NT2/D1 (cell line): ENCODE measurements at regions not wholly inside any gene's neighbourhood (a gene's known extent, or its start where the extent isn't known, plus 50 kb on each side); places are given as distances from the start of the nearest gene placed in this dataset.

Experiments used
- DNase-seq: peaks from one replicate; pipeline ENCODE4 v3.0.0-alpha.2; 2011; ENCODE audit warnings: low read depth, low spot score
- H3K27me3 ChIP-seq: 2 replicates; pipeline ENCODE4 v1.6.0; 2011; ENCODE audit warnings: mild to moderate bottlenecking; ENCODE audit not compliant: insufficient read length, insufficient read depth
- H3K36me3 ChIP-seq: 2 replicates; pipeline ENCODE4 v1.6.1; 2011; ENCODE audit warnings: mild to moderate bottlenecking, low read length, mixed read lengths; ENCODE audit not compliant: insufficient read depth, insufficient read length
- H3K4me1 ChIP-seq: 2 replicates; pipeline ENCODE4 v1.5.1; 2011; ENCODE audit not compliant: insufficient read depth, insufficient read length
- H3K4me3 ChIP-seq: 2 replicates; pipeline ENCODE4 v1.5.1; 2011; ENCODE audit warnings: low read depth; ENCODE audit not compliant: insufficient read length
- H3K9ac ChIP-seq: 2 replicates; pipeline ENCODE4 v1.6.0; 2011; ENCODE audit warnings: low read depth; ENCODE audit not compliant: insufficient read length
- H3K9me3 ChIP-seq: 2 replicates; pipeline ENCODE4 v1.5.1; 2011; ENCODE audit warnings: mild to moderate bottlenecking, low read length; ENCODE audit not compliant: insufficient read depth
- SUZ12 ChIP-seq: IDR thresholded peaks from 2 replicates; pipeline ENCODE4 v1.6.1; 2011; ENCODE audit not compliant: insufficient read length, insufficient read depth; ENCODE audit errors: extremely low read depth
- YY1 ChIP-seq: IDR thresholded peaks from 2 replicates; pipeline ENCODE4 v1.6.1; 2011; ENCODE audit not compliant: insufficient read length, insufficient read depth
- ZNF274 ChIP-seq: IDR thresholded peaks from 2 replicates; pipeline ENCODE4 v1.6.1; 2011; ENCODE audit warnings: mild to moderate bottlenecking, low read depth, low read length

- DNase-seq, result no peak
- no peak overlapping the region for H3K4me3 ChIP-seq
- TF ChIP-seq SUZ12 (no peak), ZNF274 (no peak), YY1 (no peak)
Measured at GRCh38 chr10:32169556-32169955, 113.3 kb upstream of the KIF5B start.

GRCh38 chr10:32167450-32167849 is 111.2 kb upstream of the KIF5B start:
- H3K36me3 ChIP-seq, result no peaks in the 10 kb centered on the region
- TF ChIP-seq ZNF274, result no peak
- TF ChIP-seq SUZ12, result no peak
- no peak for TF ChIP-seq YY1
- H3K27me3 ChIP-seq, result no peaks in the 10 kb centered on the region
- no peak for DNase-seq
- H3K9ac ChIP-seq, result no peak overlapping the region
- H3K9me3 ChIP-seq, result no peaks in the 10 kb centered on the region
- H3K4me1 ChIP-seq, result no peaks in the 10 kb centered on the region
- H3K4me3 ChIP-seq, result no peak overlapping the region

More at GRCh38 chr10:32169556-32169955, 113.3 kb upstream of the KIF5B start:
- no peak overlapping the region for H3K9ac ChIP-seq
- no peaks in the 10 kb centered on the region for H3K36me3 ChIP-seq
- H3K4me1 ChIP-seq, result no peaks in the 10 kb centered on the region
- no peaks in the 10 kb centered on the region for H3K9me3 ChIP-seq
- H3K27me3 ChIP-seq, result no peaks in the 10 kb centered on the region

- Histone ChIP-seq H3K9ac (no peak overlapping the region), H3K36me3 (no peaks in the 10 kb centered on the region), H3K4me3 (no peak overlapping the region), H3K9me3 (no peaks in the 10 kb centered on the region), H3K4me1 (no peaks in the 10 kb centered on the region), H3K27me3 (no peaks in the 10 kb centered on the region)
- DNase-seq, result no peak
- TF ChIP-seq SUZ12 (no peak), YY1 (no peak), ZNF274 (no peak)
Measured at GRCh38 chr10:32166365-32166764, 110.1 kb upstream of the KIF5B start.

GRCh38 chr10:32163762-32164148 is 107.5 kb upstream of the KIF5B start:
- H3K4me1 ChIP-seq, result no peaks in the 10 kb centered on the region
- no peaks in the 10 kb centered on the region for H3K36me3 ChIP-seq
- H3K9ac ChIP-seq, result no peak overlapping the region

GRCh38 chr10:32163071-32163761 is 107.0 kb upstream of the KIF5B start:
- H3K9ac ChIP-seq, result no peak overlapping the region
- no peaks in the 10 kb centered on the region for H3K4me1 ChIP-seq
- no peaks in the 10 kb centered on the region for H3K9me3 ChIP-seq
- DNase-seq, result no peak
- no peaks in the 10 kb centered on the region for H3K36me3 ChIP-seq
- no peak overlapping the region for H3K4me3 ChIP-seq
- TF ChIP-seq ZNF274 (no peak), SUZ12 (no peak), YY1 (no peak)
- no peaks in the 10 kb centered on the region for H3K27me3 ChIP-seq

More at GRCh38 chr10:32163762-32164148, 107.5 kb upstream of the KIF5B start:
- TF ChIP-seq ZNF274 (no peak), YY1 (no peak), SUZ12 (no peak)
- Histone ChIP-seq H3K4me3 (no peak overlapping the region), H3K27me3 (no peaks in the 10 kb centered on the region), H3K9me3 (no peaks in the 10 kb centered on the region)
- DNase-seq, result no peak

- DNase-seq, result no peak
- Histone ChIP-seq H3K4me3 (no peak overlapping the region), H3K4me1 (no peaks in the 10 kb centered on the region), H3K9ac (no peak overlapping the region), H3K36me3 (no peaks in the 10 kb centered on the region), H3K27me3 (no peaks in the 10 kb centered on the region), H3K9me3 (no peaks in the 10 kb centered on the region)
- no peak for TF ChIP-seq YY1
- TF ChIP-seq SUZ12, result no peak
- TF ChIP-seq ZNF274, result no peak
Measured at GRCh38 chr10:32161586-32161985, 105.4 kb upstream of the KIF5B start.

GRCh38 chr10:32160864-32161263 is 104.6 kb upstream of the KIF5B start:
- no peak overlapping the region for H3K9ac ChIP-seq
- TF ChIP-seq ZNF274 (no peak), YY1 (no peak), SUZ12 (no peak)
- H3K4me1 ChIP-seq, result no peaks in the 10 kb centered on the region
- H3K4me3 ChIP-seq, result no peak overlapping the region
- no peak for DNase-seq
- H3K27me3 ChIP-seq, result no peaks in the 10 kb centered on the region
- H3K9me3 ChIP-seq, result no peaks in the 10 kb centered on the region
- no peaks in the 10 kb centered on the region for H3K36me3 ChIP-seq
